Liver (tissue), 7 donors: ENCODE measurements at regions not wholly inside any gene's neighbourhood (a gene's known extent, or its start where the extent isn't known, plus 50 kb on each side); places are given as distances from the start of the nearest gene placed in this dataset.

Experiments used
- DNase-seq: peaks from one replicate; pipeline ENCODE4 v3.0.0-alpha.2; 2017; ENCODE audit warnings: low spot score
- H3K27ac ChIP-seq, 2 donors: one replicate each; pipeline ENCODE4 v1.7.0; 2013; ENCODE audit warnings: inconsistent platforms in 2 of 2, low read length in 2 of 2, control low read depth in 1 of 2, low read depth in 1 of 2, mild to moderate bottlenecking in 1 of 2
- H3K27me3 ChIP-seq, 4 donors: one replicate each; pipeline versions ENCODE4 v1.6.1 to v1.7.0; 2013; ENCODE audit warnings: low read length in 3 of 4, inconsistent platforms in 1 of 4, mild to moderate bottlenecking in 1 of 4, moderate library complexity in 1 of 4; ENCODE audit not compliant: control insufficient read depth in 4 of 4, insufficient read depth in 4 of 4
- H3K36me3 ChIP-seq, 4 donors: one replicate each; pipeline versions ENCODE4 v1.6.1 to v1.7.0; 2013; ENCODE audit warnings: low read length in 3 of 4, mild to moderate bottlenecking in 3 of 4, low read depth in 1 of 4, moderate library complexity in 1 of 4; ENCODE audit not compliant: control insufficient read depth in 4 of 4, insufficient read depth in 3 of 4
- H3K4me1 ChIP-seq, 4 donors: one replicate each; pipeline versions ENCODE4 v1.6.1 to v1.7.0; 2013; ENCODE audit warnings: low read length in 3 of 4, mild to moderate bottlenecking in 3 of 4, moderate library complexity in 1 of 4; ENCODE audit not compliant: control insufficient read depth in 4 of 4, insufficient read depth in 4 of 4
- H3K4me3 ChIP-seq, 3 donors: one replicate each; pipeline versions ENCODE4 v1.6.1 to v1.7.0; 2013; ENCODE audit warnings: low read length in 3 of 3, control low read depth in 1 of 3, low read depth in 1 of 3, mild to moderate bottlenecking in 1 of 3
- H3K9ac ChIP-seq, 2 donors: one replicate each; pipeline ENCODE4 v1.7.0; 2013; ENCODE audit warnings: low read length in 2 of 2, mild to moderate bottlenecking in 2 of 2, moderate library complexity in 2 of 2, control low read depth in 1 of 2, low read depth in 1 of 2
- H3K9me3 ChIP-seq, 4 donors: one replicate each; pipeline versions ENCODE4 v1.6.1 to v1.7.0; 2013; ENCODE audit warnings: low read length in 3 of 4; ENCODE audit not compliant: control insufficient read depth in 4 of 4
- EGR1 ChIP-seq, 2 donors: IDR thresholded peaks; 2 replicates each; pipeline ENCODE4 v1.6.1; 2016 to 2018; ENCODE audit warnings: antibody characterized with exemption in 2 of 2, low read depth in 2 of 2
- FOXA1 ChIP-seq: IDR thresholded peaks from 2 replicates; pipeline ENCODE4 v1.6.1; 2016; ENCODE audit warnings: antibody characterized with exemption
- FOXA2 ChIP-seq: IDR thresholded peaks from 2 replicates; pipeline ENCODE4 v1.6.1; 2016; ENCODE audit warnings: antibody characterized with exemption
- GABPA ChIP-seq, 2 donors: IDR thresholded peaks in 1 of 2; conservative IDR thresholded peaks in 1 of 2; 2 replicates each; pipeline ENCODE4 v1.6.1; 2016; ENCODE audit warnings: antibody characterized with exemption in 2 of 2, mild to moderate bottlenecking in 1 of 2, moderate library complexity in 1 of 2
- NR2F2 ChIP-seq: IDR thresholded peaks from 2 replicates; pipeline ENCODE4 v1.6.1; 2016; ENCODE audit warnings: antibody characterized with exemption
- RXRA ChIP-seq, 2 donors: IDR thresholded peaks; 2 replicates each; pipeline ENCODE4 v1.6.1; 2017 to 2018; ENCODE audit warnings: antibody characterized with exemption in 2 of 2, mild to moderate bottlenecking in 1 of 2
- SP1 ChIP-seq: IDR thresholded peaks from 2 replicates; pipeline ENCODE4 v1.6.1; 2018; ENCODE audit warnings: antibody characterized with exemption, mild to moderate bottlenecking
- TAF1 ChIP-seq: conservative IDR thresholded peaks from 2 replicates; pipeline ENCODE4 v1.6.1; 2016; ENCODE audit warnings: antibody characterized with exemption, mild to moderate bottlenecking
- YY1 ChIP-seq: IDR thresholded peaks from 2 replicates; pipeline ENCODE4 v1.6.1; 2016; ENCODE audit warnings: antibody characterized with exemption, mild to moderate bottlenecking
- WGBS: extraction: QIAGEN DNeasy Blood & Tissue Kit; methylation state at CpG from one replicate; pipeline ENCODE4 v1.1.7; 2013; 5-methylcytosine and 5-hydroxymethylcytosine counted together
- TF ChIP-seq, protein P1 (sequence below): IDR thresholded peaks from 2 replicates; pipeline ENCODE4 v1.6.1; 2016; ENCODE audit warnings: antibody characterized with exemption
- TF ChIP-seq, protein P2 (sequence below): IDR thresholded peaks from 2 replicates; pipeline ENCODE4 v1.6.1; 2016; ENCODE audit warnings: antibody characterized with exemption
- TF ChIP-seq, protein P3 (sequence below): IDR thresholded peaks from 2 replicates; pipeline ENCODE4 v1.6.1; 2016; ENCODE audit warnings: antibody characterized with exemption, mild to moderate bottlenecking
- donor health status: healthy.
- donor health status: healthy.
- donor health status: healthy.
- donor health status: healthy.

DNA sequence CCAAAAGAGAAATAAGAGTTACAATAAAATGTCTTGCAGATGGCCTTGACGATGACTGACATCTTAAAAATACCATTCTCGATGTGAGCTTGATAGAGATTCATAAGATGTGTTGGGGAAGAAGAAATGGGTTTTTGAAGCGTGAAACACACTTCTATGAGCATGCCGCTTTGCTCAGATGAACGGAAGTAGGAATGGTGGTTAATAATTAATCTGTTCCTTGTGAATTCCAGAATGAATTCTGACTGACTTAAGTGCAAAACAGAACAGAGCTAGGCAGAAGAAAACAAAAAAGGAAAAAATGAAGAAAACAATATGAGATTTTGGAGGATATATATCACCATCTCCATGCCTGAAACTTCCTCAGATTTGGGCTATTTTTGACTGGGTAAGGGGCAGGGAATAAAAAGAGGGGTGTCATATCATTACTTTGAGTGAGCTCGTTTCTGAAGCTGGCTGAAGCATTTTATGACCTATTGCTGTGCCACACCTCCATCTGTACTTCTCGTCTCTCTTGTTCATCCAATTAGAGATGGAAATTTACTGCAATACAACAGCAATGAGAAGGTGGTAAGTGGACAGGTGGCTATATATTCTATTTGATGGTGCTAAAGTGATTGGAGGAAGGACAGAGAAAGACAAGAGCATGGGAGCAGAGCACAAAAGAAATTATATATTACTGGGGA, 1152.0 kb upstream of the CDH8 start:
- Histone ChIP-seq H3K9me3 (no peaks in the 10 kb centered on the region), H3K9ac (no peak overlapping the region), H3K36me3 (no peaks in the 10 kb centered on the region), H3K27me3 (no peaks in the 10 kb centered on the region), H3K4me3 (no peak overlapping the region), H3K27ac (no peak overlapping the region), H3K4me1 (no peaks in the 10 kb centered on the region)
- WGBS: 61% methylated on average over 7 of the region's 7 CpGs
- TF ChIP-seq, protein P1, sequence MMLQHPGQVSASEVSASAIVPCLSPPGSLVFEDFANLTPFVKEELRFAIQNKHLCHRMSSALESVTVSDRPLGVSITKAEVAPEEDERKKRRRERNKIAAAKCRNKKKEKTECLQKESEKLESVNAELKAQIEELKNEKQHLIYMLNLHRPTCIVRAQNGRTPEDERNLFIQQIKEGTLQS: no peak
- TF ChIP-seq, protein P2, sequence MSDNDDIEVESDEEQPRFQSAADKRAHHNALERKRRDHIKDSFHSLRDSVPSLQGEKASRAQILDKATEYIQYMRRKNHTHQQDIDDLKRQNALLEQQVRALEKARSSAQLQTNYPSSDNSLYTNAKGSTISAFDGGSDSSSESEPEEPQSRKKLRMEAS: no peak
- TF ChIP-seq EGR1 (IDR thresholded peaks at IDR 0.05; ENCODE audit: low read depth in 2 of 2) (no peak), FOXA2 (no peak), NR2F2 (no peak), RXRA (IDR thresholded peaks at IDR 0.05) (no peak), FOXA1 (no peak), GABPA (IDR thresholded peaks at IDR 0.05 in 1 of 2, conservative IDR thresholded peaks at IDR 0.05 in 1 of 2) (no peak), YY1 (no peak), TAF1 (no peak)
- TF ChIP-seq, protein P3, sequence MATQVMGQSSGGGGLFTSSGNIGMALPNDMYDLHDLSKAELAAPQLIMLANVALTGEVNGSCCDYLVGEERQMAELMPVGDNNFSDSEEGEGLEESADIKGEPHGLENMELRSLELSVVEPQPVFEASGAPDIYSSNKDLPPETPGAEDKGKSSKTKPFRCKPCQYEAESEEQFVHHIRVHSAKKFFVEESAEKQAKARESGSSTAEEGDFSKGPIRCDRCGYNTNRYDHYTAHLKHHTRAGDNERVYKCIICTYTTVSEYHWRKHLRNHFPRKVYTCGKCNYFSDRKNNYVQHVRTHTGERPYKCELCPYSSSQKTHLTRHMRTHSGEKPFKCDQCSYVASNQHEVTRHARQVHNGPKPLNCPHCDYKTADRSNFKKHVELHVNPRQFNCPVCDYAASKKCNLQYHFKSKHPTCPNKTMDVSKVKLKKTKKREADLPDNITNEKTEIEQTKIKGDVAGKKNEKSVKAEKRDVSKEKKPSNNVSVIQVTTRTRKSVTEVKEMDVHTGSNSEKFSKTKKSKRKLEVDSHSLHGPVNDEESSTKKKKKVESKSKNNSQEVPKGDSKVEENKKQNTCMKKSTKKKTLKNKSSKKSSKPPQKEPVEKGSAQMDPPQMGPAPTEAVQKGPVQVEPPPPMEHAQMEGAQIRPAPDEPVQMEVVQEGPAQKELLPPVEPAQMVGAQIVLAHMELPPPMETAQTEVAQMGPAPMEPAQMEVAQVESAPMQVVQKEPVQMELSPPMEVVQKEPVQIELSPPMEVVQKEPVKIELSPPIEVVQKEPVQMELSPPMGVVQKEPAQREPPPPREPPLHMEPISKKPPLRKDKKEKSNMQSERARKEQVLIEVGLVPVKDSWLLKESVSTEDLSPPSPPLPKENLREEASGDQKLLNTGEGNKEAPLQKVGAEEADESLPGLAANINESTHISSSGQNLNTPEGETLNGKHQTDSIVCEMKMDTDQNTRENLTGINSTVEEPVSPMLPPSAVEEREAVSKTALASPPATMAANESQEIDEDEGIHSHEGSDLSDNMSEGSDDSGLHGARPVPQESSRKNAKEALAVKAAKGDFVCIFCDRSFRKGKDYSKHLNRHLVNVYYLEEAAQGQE: no peak
- DNase-seq: no peak

DNA sequence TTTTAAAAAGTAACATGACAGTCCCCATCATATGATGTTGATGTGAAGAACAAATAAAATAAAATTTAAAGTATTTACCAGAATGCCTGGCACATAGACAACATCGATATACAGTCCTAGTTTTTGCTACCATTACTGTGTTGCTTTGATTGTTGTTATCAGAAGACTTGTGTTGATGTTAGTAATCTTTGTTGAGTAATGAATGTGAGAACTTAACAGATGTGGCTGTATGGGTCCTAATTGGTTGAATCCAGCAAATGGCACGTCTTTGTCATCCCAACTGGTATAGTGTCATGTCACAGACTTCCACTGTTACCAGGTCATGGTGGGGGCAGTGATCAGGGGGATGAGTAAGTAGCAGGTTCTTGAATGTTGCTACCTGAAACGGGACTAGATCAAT, 1151.4 kb upstream of the CDH8 start:
- H3K9ac ChIP-seq: no peak overlapping the region
- no peaks in the 10 kb centered on the region for H3K36me3 ChIP-seq
- H3K27ac ChIP-seq: no peak overlapping the region
- H3K4me3 ChIP-seq: no peak overlapping the region
- H3K4me1 ChIP-seq: no peaks in the 10 kb centered on the region
- H3K9me3 ChIP-seq: no peaks in the 10 kb centered on the region
- no peaks in the 10 kb centered on the region for H3K27me3 ChIP-seq
- TF ChIP-seq NR2F2: no peak
- 61% methylated on average over 3 of the region's 3 CpGs for WGBS
- DNase-seq: no peak

DNA sequence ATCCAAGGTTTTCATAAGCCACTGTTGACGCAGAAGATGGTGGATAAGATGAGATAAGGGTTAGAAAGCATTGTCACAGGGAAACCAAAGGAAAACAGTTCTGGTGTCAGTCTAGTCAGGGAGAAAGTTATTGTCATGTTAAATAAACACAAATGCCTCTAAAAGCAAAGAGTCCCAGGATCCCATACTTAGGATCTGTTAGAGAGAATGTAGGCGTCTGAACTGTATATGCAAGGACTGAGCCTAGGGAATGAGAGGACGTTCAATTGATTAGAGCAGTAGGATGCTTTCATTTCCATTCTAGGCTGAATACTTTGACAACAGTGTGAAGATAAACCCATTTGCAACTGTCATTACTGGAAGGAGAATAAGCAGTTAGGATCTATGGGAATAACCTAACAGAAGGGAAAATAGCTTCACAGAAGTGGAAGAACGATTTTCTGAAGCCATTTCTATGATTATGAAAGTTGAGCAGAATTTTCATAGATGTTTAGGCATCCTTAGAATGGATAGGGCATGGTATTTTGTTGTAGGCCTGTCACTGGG, 1149.1 kb upstream of the CDH8 start:
- Histone ChIP-seq H3K9ac (no peak overlapping the region), H3K36me3 (no peaks in the 10 kb centered on the region), H3K4me1 (no peaks in the 10 kb centered on the region), H3K27ac (no peak overlapping the region), H3K9me3 (no peaks in the 10 kb centered on the region), H3K4me3 (no peak overlapping the region), H3K27me3 (no peaks in the 10 kb centered on the region)
- DNase-seq: no peak
- 27% methylated on average over 4 of the region's 4 CpGs for WGBS
- TF ChIP-seq, protein P3: no peak
- TF ChIP-seq, protein P2: no peak
- TF ChIP-seq TAF1 (no peak), EGR1 (IDR thresholded peaks at IDR 0.05; ENCODE audit: low read depth in 2 of 2) (no peak), NR2F2 (no peak), RXRA (IDR thresholded peaks at IDR 0.05) (no peak), FOXA1 (no peak), FOXA2 (no peak), SP1 (no peak)
